GM08714 (cell line): ENCODE measurements at regions not wholly inside any gene's neighbourhood (a gene's known extent, or its start where the extent isn't known, plus 50 kb on each side); places are given as distances from the start of the nearest gene placed in this dataset.

Source experiments
- H3K4me3 ChIP-seq: fragments of 200-500 bp; sonication (Bioruptor generic); 2 replicates; pipeline ENCODE4 v1.5.1; 2014; ENCODE audit warnings: mild to moderate bottlenecking, low read length, inconsistent platforms
- ZNF274 ChIP-seq: IDR thresholded peaks from 2 replicates; pipeline ENCODE4 v1.6.1; 2012; ENCODE audit warnings: mild to moderate bottlenecking, low read depth, low read length

GRCh38 chr16:80489173-80489572 is 51.6 kb upstream of the DYNLRB2 start:
- H3K4me3 ChIP-seq: no peak overlapping the region

GRCh38 chr16:80488167-80488566 is 52.6 kb upstream of the DYNLRB2 start:
- no peak for TF ChIP-seq ZNF274
- H3K4me3 ChIP-seq: no peak overlapping the region

More at GRCh38 chr16:80489173-80489572, 51.6 kb upstream of the DYNLRB2 start:
- no peak for TF ChIP-seq ZNF274

- H3K4me3 ChIP-seq: no peak overlapping the region
- TF ChIP-seq ZNF274: no peak
Observed at GRCh38 chr16:80480664-80481063, 60.1 kb upstream of the DYNLRB2 start.

- no peak overlapping the region for H3K4me3 ChIP-seq
- TF ChIP-seq ZNF274: no peak
Observed at GRCh38 chr16:80477838-80478237, 63.0 kb upstream of the DYNLRB2 start.

- TF ChIP-seq ZNF274: no peak
- H3K4me3 ChIP-seq: no peak overlapping the region
Observed at GRCh38 chr16:80468029-80468428, 72.8 kb upstream of the DYNLRB2 start.

- H3K4me3 ChIP-seq: no peak overlapping the region
- no peak for TF ChIP-seq ZNF274
Observed at GRCh38 chr16:80466024-80466987, 74.5 kb upstream of the DYNLRB2 start.

GRCh38 chr16:80463751-80464495 is 76.9 kb upstream of the DYNLRB2 start:
- no peak for TF ChIP-seq ZNF274
- H3K4me3 ChIP-seq: no peak overlapping the region

GRCh38 chr16:80463326-80463725 is 77.5 kb upstream of the DYNLRB2 start:
- TF ChIP-seq ZNF274: no peak
- no peak overlapping the region for H3K4me3 ChIP-seq

- no peak for TF ChIP-seq ZNF274
- H3K4me3 ChIP-seq: no peak overlapping the region
Observed at GRCh38 chr16:80462917-80463316, 77.9 kb upstream of the DYNLRB2 start.

- H3K4me3 ChIP-seq: no peak overlapping the region
- TF ChIP-seq ZNF274: no peak
Observed at GRCh38 chr16:80460988-80461387, 79.8 kb upstream of the DYNLRB2 start.

- no peak for TF ChIP-seq ZNF274
Observed at GRCh38 chr16:80459966-80460365, 80.8 kb upstream of the DYNLRB2 start.

GRCh38 chr16:80459331-80459777 is 81.4 kb upstream of the DYNLRB2 start:
- TF ChIP-seq ZNF274: no peak
- no peak overlapping the region for H3K4me3 ChIP-seq

More at GRCh38 chr16:80459966-80460365, 80.8 kb upstream of the DYNLRB2 start:
- H3K4me3 ChIP-seq: no peak overlapping the region

- no peak overlapping the region for H3K4me3 ChIP-seq
- TF ChIP-seq ZNF274: no peak
Observed at GRCh38 chr16:80457871-80458270, 82.9 kb upstream of the DYNLRB2 start.

- no peak overlapping the region for H3K4me3 ChIP-seq
- no peak for TF ChIP-seq ZNF274
Observed at GRCh38 chr16:80454802-80455201, 86.0 kb upstream of the DYNLRB2 start.

GRCh38 chr16:80449392-80449791 is 91.4 kb upstream of the DYNLRB2 start:
- H3K4me3 ChIP-seq: no peak overlapping the region
- no peak for TF ChIP-seq ZNF274

- H3K4me3 ChIP-seq: no peak overlapping the region
- no peak for TF ChIP-seq ZNF274
Observed at GRCh38 chr16:80447241-80447640, 93.6 kb upstream of the DYNLRB2 start.
